GM19240 (cell line): ENCODE measurements at regions not wholly inside any gene's neighbourhood (a gene's known extent, or its start where the extent isn't known, plus 50 kb on each side); places are given as distances from the start of the nearest gene placed in this dataset.
"Not testable (repeated sequence)": the region's sequence is repeated elsewhere in the genome, so short reads cannot be mapped to it uniquely, and the experiment has no call there.

ENCODE experiments used
- DNase-seq: peaks from one replicate; pipeline ENCODE4 v3.0.0; 2011; ENCODE audit warnings: low spot score; ENCODE audit not compliant: insufficient read length

DNA sequence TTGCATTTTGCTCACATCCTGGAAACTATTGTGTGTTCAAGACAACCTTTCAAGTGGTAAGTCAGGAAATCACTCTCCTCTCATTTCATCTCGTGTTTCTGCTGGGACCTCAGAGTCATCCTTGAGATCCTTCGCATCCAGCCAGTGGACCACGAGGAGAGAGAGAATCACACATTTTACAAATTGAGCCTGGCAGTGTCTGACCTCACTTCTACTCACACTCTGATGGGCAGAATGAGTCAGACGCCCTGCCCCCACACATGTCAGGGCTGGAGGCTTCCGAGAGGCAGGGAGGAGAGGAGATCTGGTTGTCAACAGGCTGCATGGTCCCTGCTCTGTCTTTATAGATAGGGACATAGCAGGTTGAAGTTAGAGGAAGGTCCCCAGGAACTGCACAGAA, 509.7 kb downstream of the AJAP1 start:
- DNase-seq = no peak

DNA sequence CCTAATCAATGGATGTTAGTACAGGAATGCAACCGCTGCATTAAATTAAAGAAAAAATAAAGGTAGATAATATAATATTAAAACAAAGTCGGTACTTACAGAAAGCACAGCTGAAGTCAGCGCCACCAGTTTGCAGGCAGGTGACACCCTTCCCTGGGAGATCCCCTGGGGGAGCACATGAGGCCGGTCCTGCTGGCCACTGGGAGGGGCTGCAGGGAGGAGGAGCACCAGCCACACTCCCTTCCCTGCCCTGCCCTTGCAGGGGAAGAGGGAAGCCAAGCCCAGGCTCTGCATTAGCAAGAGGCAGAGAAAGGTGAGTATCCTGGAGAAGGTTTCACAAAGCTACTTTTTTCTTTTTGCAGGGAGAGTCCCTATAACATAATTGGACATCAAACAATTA, 507.0 kb downstream of the AJAP1 start:
- DNase-seq = no peak

DNA sequence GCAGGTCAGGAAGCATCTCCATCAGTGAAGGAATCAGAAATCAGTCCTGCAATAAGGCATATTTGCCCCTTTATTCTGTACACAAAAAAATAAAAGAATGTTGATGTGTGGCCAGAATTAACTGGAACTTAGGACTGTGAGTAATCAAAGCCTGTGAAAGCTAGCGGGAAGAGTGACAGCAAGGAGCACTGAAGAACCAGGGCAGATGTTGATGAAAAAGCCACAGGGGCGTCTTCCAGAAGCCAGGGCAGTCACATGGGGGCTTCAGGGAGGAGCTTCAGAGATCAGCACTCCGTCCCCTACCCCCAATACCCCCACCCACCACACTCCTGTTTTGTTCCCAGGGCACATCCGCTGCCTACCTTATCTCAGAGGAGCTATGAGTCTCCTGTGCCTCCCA, 502.8 kb downstream of the AJAP1 start:
- no peak for DNase-seq

DNA sequence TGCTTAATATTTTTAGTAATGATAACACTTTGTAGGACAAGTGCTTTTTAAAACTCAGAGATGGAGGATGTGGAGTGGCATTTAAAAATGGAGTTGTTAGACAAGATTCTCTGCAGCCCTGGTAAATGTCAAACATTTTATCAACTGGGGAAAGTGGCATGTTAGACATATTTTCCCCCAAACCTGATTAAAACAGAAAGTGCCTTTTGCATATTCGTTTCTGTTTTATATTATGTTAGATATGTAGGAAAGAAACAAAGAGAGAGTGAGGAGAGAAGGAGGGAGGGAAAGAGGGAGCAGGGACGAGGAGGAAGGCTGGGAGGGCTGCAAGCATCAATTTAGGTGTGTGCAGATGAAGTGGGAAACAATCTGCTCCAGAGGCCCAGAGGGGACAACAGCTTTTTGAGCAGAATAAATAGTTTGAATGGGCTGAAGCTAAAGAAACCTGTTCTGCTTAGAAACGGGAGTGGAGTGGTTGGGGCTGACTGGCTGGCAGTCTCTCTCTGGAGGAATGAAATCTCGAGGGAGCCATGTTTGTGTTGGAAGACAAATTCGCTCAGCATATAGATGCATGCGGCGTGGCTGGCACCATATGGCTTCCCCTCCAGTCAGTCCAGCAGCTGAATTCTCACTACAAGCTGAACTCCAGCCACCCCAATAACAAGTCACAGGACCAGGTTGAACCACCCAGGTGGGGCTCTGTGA, 502.2 kb downstream of the AJAP1 start:
- DNase-seq = no peak

DNA sequence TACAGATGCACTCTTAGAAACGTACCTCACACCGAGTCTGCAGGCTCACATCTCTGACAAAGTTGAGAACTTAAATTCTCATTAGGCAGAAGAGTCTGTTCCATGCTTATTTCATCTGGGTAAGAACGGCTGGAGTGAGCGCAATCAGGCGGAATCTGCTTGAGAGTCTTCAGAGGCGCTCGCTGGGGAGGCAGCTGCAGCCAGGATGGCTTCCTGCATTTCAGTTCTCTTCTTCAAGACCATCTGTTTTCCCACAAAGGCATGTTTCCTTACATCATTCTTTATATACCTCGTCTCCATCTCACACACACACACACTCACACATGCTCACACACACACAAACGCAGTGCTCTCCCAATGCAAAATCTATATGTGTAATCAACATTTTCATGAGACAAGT, 497.1 kb downstream of the AJAP1 start:
- DNase-seq = no peak

DNA sequence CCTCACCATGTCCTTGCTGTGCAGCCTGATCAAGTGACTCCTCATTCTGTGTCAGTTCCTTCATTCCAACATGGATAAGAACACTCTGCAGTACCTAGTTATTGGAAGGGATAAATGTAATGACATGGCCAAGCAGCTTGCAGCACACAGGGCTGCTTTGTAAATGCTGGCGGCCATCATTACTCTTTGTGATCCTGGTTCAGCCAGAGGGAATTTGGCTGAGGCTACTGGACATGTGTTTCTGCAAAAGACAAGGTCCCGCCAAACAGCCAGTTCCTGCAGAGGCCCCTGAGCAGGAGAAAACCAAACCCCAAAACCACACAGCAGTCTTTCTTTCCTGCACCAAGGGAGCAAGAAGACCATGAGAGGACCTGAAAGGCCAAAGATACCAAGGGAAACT, 495.8 kb downstream of the AJAP1 start:
- DNase-seq = no peak

DNA sequence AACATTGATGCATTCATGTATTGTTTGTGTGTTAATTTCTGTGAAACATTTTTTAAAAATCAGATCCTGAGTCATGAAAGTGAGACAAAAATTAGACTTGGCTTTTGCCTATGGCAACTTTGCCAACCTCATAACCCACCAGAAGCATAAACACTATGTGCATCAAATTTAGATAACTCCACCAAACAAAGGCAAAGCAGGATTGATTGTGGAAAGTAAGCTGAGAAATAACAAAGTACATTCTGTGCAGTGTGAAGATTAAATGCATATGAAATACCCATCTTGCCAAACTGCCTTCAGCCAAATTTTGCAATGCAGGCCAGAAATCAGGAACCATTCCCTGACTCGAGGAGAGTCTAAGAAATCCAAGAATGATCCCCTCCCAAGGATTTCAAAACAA, 493.4 kb downstream of the AJAP1 start:
- DNase-seq = no peak

DNA sequence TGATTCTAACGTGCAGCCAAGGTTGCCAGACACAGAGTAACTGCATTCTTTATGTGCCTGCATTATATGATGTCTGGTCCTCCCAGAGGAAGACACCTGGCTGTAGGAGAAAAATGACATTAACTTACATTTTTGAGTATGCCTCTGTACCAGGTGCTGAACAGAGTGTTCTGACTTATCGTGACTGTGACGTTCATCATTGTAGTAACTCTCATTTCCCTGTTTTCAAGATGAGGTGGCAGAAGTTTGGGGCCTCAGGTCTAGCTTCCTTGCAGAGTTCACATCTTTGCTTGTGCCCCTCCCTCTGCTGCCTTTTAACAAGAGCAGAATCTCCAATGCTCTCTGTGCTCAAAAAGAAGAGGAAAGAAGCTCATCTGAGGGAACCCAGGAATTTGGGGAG, 488.0 kb downstream of the AJAP1 start:
- no peak for DNase-seq

DNA sequence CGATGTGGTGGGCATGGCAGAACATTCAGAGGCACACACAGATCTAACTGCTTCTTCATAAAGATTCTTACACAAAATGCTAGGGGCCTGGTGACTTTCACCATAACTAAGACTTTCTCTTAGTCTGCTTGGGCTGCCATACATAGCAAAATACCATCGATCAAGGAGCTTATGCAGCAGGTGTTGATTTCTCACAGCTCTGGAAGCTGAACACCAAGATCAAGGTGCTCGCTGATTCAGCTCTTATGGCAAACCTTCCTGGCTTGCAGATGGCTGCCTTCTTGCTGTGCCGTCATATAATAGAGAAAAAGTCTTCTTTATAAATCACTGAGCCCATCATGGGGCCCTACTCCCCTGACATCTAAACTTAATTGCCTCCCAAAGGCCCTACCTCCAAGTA, 487.3 kb downstream of the AJAP1 start:
- DNase-seq = no peak

DNA sequence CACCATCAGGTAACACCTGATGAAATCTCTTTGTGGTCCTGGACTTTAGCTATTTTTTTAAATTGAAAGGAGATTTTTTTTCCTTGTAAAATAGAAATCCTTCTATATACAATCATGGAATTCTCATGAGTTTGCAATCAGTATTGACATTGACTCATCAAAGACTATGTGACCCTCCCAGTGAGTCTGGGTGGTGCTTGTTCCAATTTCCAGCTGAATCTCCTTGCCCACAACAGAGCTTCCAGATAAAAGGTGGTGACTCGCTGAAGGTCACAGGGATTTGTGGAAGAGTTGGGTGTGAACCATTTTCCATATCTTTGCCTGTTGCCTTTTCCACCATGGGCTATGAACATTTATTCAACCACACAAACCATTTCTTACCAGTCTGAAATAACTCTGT, 486.6 kb downstream of the AJAP1 start:
- DNase-seq = no peak

DNA sequence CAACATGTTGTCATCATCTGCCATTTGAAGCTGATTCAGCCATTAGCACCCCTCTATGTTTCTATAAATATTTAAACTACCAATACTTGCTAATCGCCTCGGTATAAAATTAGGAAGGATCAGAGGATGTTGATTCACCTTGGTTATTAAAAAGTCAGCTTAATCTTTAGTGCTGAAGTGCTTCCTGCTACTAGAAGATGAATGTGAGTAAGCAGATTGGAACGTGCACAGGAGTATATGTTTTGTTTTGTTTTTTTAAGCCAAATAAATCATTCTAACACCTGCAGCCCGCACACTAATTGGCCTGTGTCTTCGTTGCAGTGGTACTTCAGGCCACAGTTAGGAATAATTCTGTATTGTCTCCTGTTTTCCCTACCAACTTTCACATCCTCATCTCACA, 485.7 kb downstream of the AJAP1 start:
- DNase-seq = no peak

DNA sequence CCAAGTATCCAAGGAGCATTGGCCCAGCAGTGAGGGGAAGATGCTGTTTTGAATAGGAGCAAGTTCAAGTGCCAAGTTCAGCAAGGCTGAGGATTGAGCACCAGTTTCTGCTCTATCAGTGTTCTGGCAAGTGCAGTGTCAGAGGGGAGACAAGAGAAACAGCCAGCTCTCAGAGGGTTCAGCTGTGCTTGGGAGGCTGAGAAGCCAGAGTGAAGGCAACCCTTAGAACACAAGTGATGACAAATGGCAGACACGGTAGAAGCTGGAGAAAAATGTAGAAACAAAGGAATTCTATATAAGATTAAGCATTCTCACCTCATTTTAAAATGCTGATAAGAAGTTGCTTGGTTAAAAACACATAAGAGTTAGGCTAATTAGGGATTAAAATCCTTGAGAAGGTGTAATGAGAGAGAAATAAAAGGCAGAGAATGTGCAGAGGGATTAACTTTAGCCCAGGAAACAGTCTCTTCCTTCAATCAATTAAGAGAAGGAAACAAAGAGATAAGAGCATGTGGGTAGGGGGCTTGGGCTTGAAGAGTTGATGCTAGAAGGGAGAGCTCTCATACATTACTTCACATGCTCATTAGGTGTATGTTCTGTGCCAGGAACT, 475.4 kb downstream of the AJAP1 start:
- DNase-seq = no peak

DNA sequence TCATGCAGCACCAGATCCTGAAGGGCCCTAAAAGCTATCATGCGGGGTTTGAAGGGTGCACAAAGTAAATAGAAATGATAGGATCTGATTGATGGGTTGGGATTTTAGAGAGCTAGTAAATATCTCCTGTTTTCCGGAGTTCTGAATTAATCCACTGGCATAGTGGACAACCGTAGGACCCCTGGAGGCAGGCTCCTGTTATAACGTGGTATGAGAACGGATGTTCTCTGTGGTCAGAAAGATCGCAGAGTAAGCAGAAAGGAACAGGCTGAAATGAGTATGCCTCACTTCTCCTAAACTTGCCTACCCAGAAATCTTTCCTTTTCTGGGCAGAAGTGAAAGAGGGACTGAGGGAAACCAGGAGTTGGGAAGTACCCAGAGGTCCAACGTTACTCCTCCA, 470.8 kb downstream of the AJAP1 start:
- no peak for DNase-seq

DNA sequence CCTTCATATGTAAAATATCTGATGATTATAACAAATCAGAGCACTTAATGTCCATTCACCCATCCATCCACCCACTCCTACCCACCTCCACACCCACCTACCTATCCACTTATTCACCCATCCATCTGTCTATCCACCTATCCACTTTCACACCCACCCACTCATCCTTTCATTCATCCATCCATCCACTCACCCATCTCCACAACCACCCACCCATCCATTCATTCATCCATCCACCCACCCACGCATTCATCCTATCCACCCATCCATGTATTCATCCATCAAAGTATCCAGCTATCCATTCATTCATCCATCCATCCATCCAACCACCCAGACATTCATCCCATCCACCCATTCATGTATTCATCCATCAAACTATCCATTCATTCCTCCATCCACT, 466.1 kb downstream of the AJAP1 start:
- DNase-seq = no peak

DNA sequence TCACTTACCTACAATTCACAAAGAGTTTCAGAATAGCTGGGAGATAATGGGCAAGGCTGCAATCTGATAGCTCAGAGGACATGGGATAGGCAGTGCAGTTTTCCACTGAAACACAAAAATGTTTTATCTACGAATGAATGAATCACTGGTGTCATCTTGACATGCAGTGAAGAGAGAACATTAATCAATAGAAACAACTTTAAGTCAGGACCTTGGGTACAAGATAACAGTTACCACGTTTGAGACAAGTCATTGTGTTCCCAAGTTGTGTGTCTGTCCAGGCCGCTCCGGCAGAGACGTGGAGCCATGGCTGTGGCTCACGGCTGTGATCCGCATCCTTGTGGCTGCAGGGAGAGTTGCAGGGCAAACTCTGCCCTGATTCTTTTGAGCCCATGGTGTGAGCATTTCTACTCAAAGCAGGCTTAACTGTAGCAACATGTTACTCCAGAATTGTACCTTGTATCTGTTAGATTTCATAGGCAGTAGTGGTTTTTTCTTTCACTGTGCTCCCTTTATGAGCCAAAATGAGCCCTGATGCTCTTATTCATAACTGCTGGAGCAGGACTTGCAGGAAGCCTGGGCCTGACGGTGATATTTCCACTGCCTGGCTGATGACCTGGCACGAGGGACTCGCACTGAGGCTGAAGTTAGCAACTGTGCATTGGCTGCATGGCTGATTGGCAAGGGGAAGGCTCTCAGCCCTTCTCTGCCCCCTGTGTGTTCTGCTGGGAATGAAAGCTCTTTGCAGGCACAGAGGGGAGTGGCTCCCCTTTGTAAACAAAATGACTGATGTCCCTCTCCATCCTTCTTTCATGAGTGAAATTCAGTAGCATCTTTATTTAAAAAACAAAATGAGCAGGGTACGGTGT, 465.2 kb downstream of the AJAP1 start:
- no peak for DNase-seq

DNA sequence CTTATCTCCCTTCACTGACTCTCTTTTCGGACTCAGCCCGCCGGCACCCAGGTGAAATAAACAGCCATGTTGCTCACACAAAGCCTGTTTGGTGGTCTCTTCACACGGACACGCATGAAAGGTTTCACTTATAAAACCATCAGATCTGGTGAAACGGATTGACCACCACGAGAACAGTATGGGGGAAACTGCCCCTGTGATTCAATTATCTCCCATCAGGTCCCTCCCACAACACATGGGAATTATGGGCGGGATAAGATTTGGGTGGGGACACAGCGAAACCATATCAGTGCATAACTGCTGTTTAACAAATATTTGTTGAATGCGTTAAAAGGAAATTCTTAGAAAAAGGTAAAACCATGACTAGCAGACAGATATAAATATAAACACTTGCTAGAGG, 464.4 kb downstream of the AJAP1 start:
- DNase-seq = not testable (repeated sequence)

DNA sequence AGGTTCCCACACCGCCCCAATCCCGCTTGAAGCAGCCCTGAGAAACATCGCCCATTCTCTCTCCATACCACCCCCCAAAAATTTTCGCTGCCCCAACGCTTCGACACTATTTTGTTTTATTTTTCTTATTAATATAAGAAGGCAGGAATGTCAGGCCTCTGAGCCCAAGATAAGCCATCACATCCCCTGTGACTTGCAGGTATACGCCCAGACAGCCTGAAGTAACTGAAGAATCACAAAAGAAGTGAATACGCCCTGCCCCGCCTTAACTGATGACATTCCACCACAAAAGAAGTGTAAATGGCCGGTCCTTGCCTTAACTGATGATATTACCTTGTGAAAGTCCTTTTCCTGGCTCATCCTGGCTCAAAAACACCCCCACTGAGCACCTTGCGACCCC, 463.9 kb downstream of the AJAP1 start:
- not testable (repeated sequence) for DNase-seq

DNA sequence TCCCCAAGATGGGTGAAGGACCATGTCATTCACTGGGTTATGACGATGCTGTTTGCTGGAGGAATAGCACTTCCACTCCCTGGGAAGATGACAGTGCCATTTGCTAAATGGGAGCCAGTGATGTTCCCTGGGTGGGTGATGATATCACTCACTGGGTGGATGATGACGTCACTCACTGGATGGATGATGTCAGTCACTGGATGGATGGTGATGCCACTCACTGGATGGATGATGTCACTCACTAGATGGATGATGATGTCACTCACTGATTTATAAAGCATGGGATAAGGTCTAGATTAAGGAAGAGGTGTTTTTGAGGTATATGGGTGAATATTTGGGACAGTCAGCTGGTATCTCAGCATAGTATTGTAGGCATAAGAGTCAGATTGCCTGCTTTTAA, 457.2 kb downstream of the AJAP1 start:
- DNase-seq = no peak

DNA sequence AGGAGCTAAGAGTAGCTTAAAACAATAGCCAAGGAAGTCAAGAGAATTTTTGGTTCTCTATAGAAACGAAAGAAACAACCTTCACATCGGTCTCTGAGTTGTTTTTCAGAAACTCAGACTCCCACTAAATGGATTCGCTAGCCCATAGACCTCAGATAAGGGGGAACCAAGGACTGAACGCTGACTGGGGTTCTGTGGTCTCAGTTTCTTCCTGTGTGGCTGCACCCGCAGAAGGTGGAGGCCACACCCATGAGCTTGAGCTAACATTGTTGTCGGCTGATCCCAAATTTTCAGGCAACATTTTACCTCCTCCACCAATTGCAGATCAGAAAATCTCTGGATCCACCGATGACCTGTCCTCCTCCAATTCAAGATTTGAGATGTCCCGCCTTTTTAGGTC, 456.1 kb downstream of the AJAP1 start:
- DNase-seq = no peak

DNA sequence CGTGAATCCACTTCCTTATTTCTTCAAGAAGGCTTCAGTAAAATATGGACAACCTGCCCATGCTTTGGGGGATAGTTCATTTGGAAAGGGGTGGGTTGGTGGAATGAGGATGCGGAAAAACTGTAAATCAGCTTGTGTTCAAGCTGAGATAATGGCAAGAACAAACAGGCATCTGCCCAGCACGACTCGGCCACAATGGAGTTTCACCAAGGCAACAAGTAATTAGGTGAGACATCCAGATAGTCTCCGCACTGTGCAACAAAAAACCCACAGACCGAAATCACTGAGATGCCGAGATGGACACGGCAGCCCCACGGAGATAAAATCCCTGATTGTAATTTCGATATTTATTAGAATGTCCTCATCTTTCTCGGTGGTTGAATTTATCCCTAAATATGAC, 455.2 kb downstream of the AJAP1 start:
- DNase-seq = no peak

DNA sequence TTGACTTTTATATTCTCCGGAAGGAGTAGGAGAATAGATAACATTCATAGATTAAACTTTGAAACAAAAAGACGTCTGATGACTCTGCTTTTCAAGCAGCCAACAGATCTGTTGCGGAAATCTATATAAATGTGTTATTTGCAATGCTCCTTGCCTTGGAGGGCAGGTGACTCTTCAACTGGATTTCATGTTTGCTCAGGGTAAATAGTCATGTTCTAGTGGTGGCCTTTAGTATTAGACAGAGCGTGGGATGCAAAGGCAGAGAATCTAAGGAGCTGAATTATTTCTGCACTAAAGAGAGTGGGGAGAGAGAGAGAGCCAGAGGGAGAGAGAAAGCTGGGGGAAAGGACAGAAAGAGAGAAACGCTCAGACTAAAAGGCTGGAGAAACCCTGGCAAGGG, 454.3 kb downstream of the AJAP1 start:
- DNase-seq = no peak

DNA sequence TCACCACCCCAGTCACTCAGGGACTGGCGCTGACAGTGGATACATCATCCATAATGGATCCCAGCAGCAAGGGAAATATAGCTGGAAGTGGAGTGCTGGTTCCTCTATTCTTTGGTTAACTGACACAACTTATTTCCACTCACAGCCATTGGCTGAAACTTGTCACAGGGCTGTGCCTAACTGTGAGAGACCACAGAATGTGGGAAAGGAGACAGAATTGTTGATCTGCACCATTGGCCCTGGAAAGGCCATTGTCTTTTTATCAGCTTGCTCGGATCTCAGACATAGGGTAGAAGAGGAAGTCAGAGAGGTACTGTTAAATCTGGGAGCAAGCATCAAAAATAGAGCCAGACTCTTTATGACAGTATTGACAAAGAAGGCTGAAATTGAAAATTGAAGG, 451.3 kb downstream of the AJAP1 start:
- DNase-seq = no peak

DNA sequence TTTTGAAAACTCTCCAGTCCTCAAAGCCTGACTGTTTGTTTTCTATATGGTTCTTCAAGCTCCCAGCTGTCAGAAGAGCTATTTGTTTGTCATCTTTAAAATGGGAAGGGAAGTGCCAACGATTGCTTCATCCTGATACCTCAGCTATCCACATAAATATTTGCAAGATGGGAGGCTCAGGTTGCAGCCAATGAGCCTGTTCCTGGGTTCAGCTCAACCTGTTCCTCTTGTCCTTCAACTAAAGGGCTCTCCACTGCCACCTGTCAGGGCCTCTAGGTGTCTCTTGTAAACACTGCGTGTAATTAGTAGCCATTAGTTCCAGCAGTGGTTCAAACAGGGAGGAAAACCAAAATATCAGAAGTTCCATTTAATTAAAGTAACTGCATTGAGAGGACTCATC, 445.1 kb downstream of the AJAP1 start:
- no peak for DNase-seq
